Jurkat, Clone E6-1 (cell line): ENCODE measurements at regions not wholly inside any gene's neighbourhood (a gene's known extent, or its start where the extent isn't known, plus 50 kb on each side); places are given as distances from the start of the nearest gene placed in this dataset.
"Not testable (repeated sequence)": the region's sequence is repeated elsewhere in the genome, so short reads cannot be mapped to it uniquely, and the experiment has no call there.

Experiments
- DNase-seq: peaks from one replicate; pipeline ENCODE4 v3.0.0-alpha.2; 2011; ENCODE audit warnings: low read depth, low spot score
- H3K4me3 ChIP-seq: 2 replicates; pipeline ENCODE4 v1.5.1; 2011; ENCODE audit warnings: mild to moderate bottlenecking, low read length, control low read depth, moderate library complexity

GRCh38 chr1:68979891-68980290 lies 483.0 kb upstream of the DEPDC1 start:
- H3K4me3 ChIP-seq: no peak overlapping the region
- no peak for DNase-seq

- H3K4me3 ChIP-seq: no peak overlapping the region
- DNase-seq: no peak
Observed at GRCh38 chr1:68984289-68984688, 487.4 kb upstream of the DEPDC1 start.

GRCh38 chr1:68994096-68994495 lies 497.2 kb upstream of the DEPDC1 start:
- no peak overlapping the region for H3K4me3 ChIP-seq
- no peak for DNase-seq

- DNase-seq: no peak
- H3K4me3 ChIP-seq: no peak overlapping the region
Observed at GRCh38 chr1:69016468-69016867, 519.6 kb upstream of the DEPDC1 start.

- DNase-seq: no peak
- no peak overlapping the region for H3K4me3 ChIP-seq
Observed at GRCh38 chr1:69029649-69030048, 532.8 kb upstream of the DEPDC1 start.

- no peak overlapping the region for H3K4me3 ChIP-seq
- DNase-seq: no peak
Observed at GRCh38 chr1:69038379-69038778, 529.3 kb upstream of the LRRC7 start.

- no peak for DNase-seq
- no peak overlapping the region for H3K4me3 ChIP-seq
Observed at GRCh38 chr1:69045572-69045971, 522.1 kb upstream of the LRRC7 start.

- no peak overlapping the region for H3K4me3 ChIP-seq
- DNase-seq: no peak
Observed at GRCh38 chr1:69055194-69055593, 512.5 kb upstream of the LRRC7 start.

- H3K4me3 ChIP-seq: no peak overlapping the region
- no peak for DNase-seq
Observed at GRCh38 chr1:69058454-69058853, 509.3 kb upstream of the LRRC7 start.

GRCh38 chr1:69070660-69071373 lies 496.9 kb upstream of the LRRC7 start:
- peak; percentile 35 for DNase-seq
- H3K4me3 ChIP-seq: no peak overlapping the region

GRCh38 chr1:69073176-69073575 lies 494.5 kb upstream of the LRRC7 start:
- no peak overlapping the region for H3K4me3 ChIP-seq

GRCh38 chr1:69076631-69077030 lies 491.1 kb upstream of the LRRC7 start:
- DNase-seq: no peak
- H3K4me3 ChIP-seq: no peak overlapping the region

More at GRCh38 chr1:69073176-69073575, 494.5 kb upstream of the LRRC7 start:
- no peak for DNase-seq

GRCh38 chr1:69077198-69077597 lies 490.5 kb upstream of the LRRC7 start:
- DNase-seq: no peak
- no peak overlapping the region for H3K4me3 ChIP-seq

- H3K4me3 ChIP-seq: no peak overlapping the region
- no peak for DNase-seq
Observed at GRCh38 chr1:69077633-69078032, 490.1 kb upstream of the LRRC7 start.

GRCh38 chr1:69081668-69082067 lies 486.1 kb upstream of the LRRC7 start:
- no peak for DNase-seq
- no peak overlapping the region for H3K4me3 ChIP-seq

- no peak overlapping the region for H3K4me3 ChIP-seq
- DNase-seq: no peak
Observed at GRCh38 chr1:69082312-69082711, 485.4 kb upstream of the LRRC7 start.

- DNase-seq: no peak
- no peak overlapping the region for H3K4me3 ChIP-seq
Observed at GRCh38 chr1:69086148-69086547, 481.6 kb upstream of the LRRC7 start.

GRCh38 chr1:69088571-69088970 lies 479.2 kb upstream of the LRRC7 start:
- H3K4me3 ChIP-seq: no peak overlapping the region
- DNase-seq: no peak

- no peak overlapping the region for H3K4me3 ChIP-seq
- DNase-seq: no peak
Observed at GRCh38 chr1:69090170-69090569, 477.6 kb upstream of the LRRC7 start.

- H3K4me3 ChIP-seq: no peak overlapping the region
- DNase-seq: no peak
Observed at GRCh38 chr1:69090752-69091151, 477.0 kb upstream of the LRRC7 start.

- DNase-seq, H3K4me3 ChIP-seq: not testable (repeated sequence)
Observed at GRCh38 chr1:69102058-69102457, 465.7 kb upstream of the LRRC7 start.
